Peyer's patch (tissue), 4 donors: ENCODE measurements at regions not wholly inside any gene's neighbourhood (a gene's known extent, or its start where the extent isn't known, plus 50 kb on each side); places are given as distances from the start of the nearest gene placed in this dataset.
"Not testable (repeated sequence)": the region's sequence is repeated elsewhere in the genome, so short reads cannot be mapped to it uniquely, and the experiment has no call there.

Experiments
- DNase-seq, 3 donors: peaks; one replicate each; pipeline ENCODE4 v3.0.0-alpha.2; 2017 to 2019
- H3K27ac ChIP-seq, 4 donors: fragments of 200-600 bp; sonication (generic); one replicate each; pipeline ENCODE4 v1.5.1; 2016 to 2019
- H3K27me3 ChIP-seq, 2 donors: fragments of 200-600 bp; sonication (generic); one replicate each; pipeline ENCODE4 v1.5.1; 2019
- H3K36me3 ChIP-seq, 3 donors: fragments of 200-600 bp; sonication (generic); one replicate each; pipeline ENCODE4 v1.5.1; 2016 to 2019
- H3K4me1 ChIP-seq, 4 donors: fragments of 200-600 bp; sonication (generic); one replicate each; pipeline ENCODE4 v1.5.1; 2016 to 2019
- H3K4me3 ChIP-seq, 4 donors: fragments of 200-600 bp; sonication (generic); 1 replicate in 3 of 4; 2 replicates in 1 of 4; pipeline ENCODE4 v1.5.1; 2016 to 2019; ENCODE audit warnings: mild to moderate bottlenecking in 1 of 4
- H3K9me3 ChIP-seq, 4 donors: fragments of 200-600 bp; sonication (generic); one replicate each; pipeline ENCODE4 v1.5.1; 2016 to 2019; ENCODE audit warnings: mild to moderate bottlenecking in 1 of 4
- CTCF ChIP-seq, 6 experiments: fragments of 450-650 bp in 4 of 6; fragments of 200-600 bp in 2 of 6; sonication (generic) in 1 of 6; IDR thresholded peaks; one replicate each; pipeline ENCODE4 v1.5.1; 2017 to 2019; ENCODE audit warnings: antibody characterized with exemption in 6 of 6, mild to moderate bottlenecking in 3 of 6, moderate library complexity in 1 of 6
- POLR2A ChIP-seq, 2 donors: fragments of 450-650 bp; IDR thresholded peaks; one replicate each; pipeline ENCODE4 v1.5.1; 2017; ENCODE audit warnings: antibody characterized with exemption in 2 of 2, mild to moderate bottlenecking in 2 of 2, moderate library complexity in 2 of 2

GRCh38 chr9:2427120-2427891 is 194.3 kb upstream of the VLDLR start:
- Histone ChIP-seq H3K36me3 (no peaks in the 10 kb centered on the region), H3K4me1 (no peaks in the 10 kb centered on the region), H3K9me3 (no peaks in the 10 kb centered on the region), H3K27me3 (no peaks in the 10 kb centered on the region), H3K27ac (no peak overlapping the region), H3K4me3 (no peak overlapping the region)
- DNase-seq, result no peak
- TF ChIP-seq POLR2A (IDR thresholded peaks at IDR 0.05), result no peak
- no peak for TF ChIP-seq CTCF (IDR thresholded peaks at IDR 0.05)

- TF ChIP-seq POLR2A (IDR thresholded peaks at IDR 0.05) (no peak), CTCF (IDR thresholded peaks at IDR 0.05) (no peak)
- DNase-seq, result no peak
- no peak overlapping the region for H3K27ac ChIP-seq
Measured at GRCh38 chr9:2439957-2440356, 181.6 kb upstream of the VLDLR start.

GRCh38 chr9:2443933-2444332 is 177.7 kb upstream of the VLDLR start:
- H3K4me1 ChIP-seq, H3K27me3 ChIP-seq, H3K27ac ChIP-seq, H3K4me3 ChIP-seq, DNase-seq, H3K36me3 ChIP-seq: not testable (repeated sequence)
- peaks cover 0 to 11% (median 0%) of the 10 kb centered on the region in 4 donors for H3K9me3 ChIP-seq

More at GRCh38 chr9:2439957-2440356, 181.6 kb upstream of the VLDLR start:
- H3K36me3 ChIP-seq, result no peaks in the 10 kb centered on the region
- H3K27me3 ChIP-seq, result no peaks in the 10 kb centered on the region
- no peaks in the 10 kb centered on the region for H3K4me1 ChIP-seq
- H3K4me3 ChIP-seq, result no peak overlapping the region
- peaks cover 0 to 11% (median 0%) of the 10 kb centered on the region in 4 donors for H3K9me3 ChIP-seq

GRCh38 chr9:2448193-2448738 is 173.3 kb upstream of the VLDLR start:
- no peak for DNase-seq
- TF ChIP-seq CTCF (IDR thresholded peaks at IDR 0.05) (no peak), POLR2A (IDR thresholded peaks at IDR 0.05) (no peak)
- H3K36me3 ChIP-seq, result no peaks in the 10 kb centered on the region
- no peaks in the 10 kb centered on the region for H3K4me1 ChIP-seq
- H3K27me3 ChIP-seq, result no peaks in the 10 kb centered on the region
- H3K27ac ChIP-seq, result no peak overlapping the region
- no peaks in the 10 kb centered on the region for H3K9me3 ChIP-seq
- H3K4me3 ChIP-seq, result no peak overlapping the region

- H3K4me1 ChIP-seq, result no peaks in the 10 kb centered on the region
- TF ChIP-seq POLR2A (IDR thresholded peaks at IDR 0.05), result no peak
- TF ChIP-seq CTCF (IDR thresholded peaks at IDR 0.05), result no peak
- no peak for DNase-seq
- no peaks in the 10 kb centered on the region for H3K9me3 ChIP-seq
- H3K27ac ChIP-seq, result no peak overlapping the region
- H3K27me3 ChIP-seq, result no peaks in the 10 kb centered on the region
- H3K4me3 ChIP-seq, result no peak overlapping the region
- H3K36me3 ChIP-seq, result no peaks in the 10 kb centered on the region
Measured at GRCh38 chr9:2453106-2453505, 168.5 kb upstream of the VLDLR start.

GRCh38 chr9:2453701-2454100 is 167.9 kb upstream of the VLDLR start:
- Histone ChIP-seq H3K27ac (no peak overlapping the region), H3K4me3 (no peak overlapping the region), H3K9me3 (no peaks in the 10 kb centered on the region), H3K27me3 (no peaks in the 10 kb centered on the region), H3K36me3 (no peaks in the 10 kb centered on the region), H3K4me1 (no peaks in the 10 kb centered on the region)
- TF ChIP-seq CTCF (IDR thresholded peaks at IDR 0.05) (no peak), POLR2A (IDR thresholded peaks at IDR 0.05) (no peak)
- no peak for DNase-seq
